ENCODE measurements at regions not wholly inside any gene's neighbourhood (a gene's known extent, or its start where the extent isn't known, plus 50 kb on each side); places are given as distances from the start of the nearest gene placed in this dataset.
"Not testable (repeated sequence)": the region's sequence is repeated elsewhere in the genome, so short reads cannot be mapped to it uniquely, and the experiment has no call there.

DNA sequence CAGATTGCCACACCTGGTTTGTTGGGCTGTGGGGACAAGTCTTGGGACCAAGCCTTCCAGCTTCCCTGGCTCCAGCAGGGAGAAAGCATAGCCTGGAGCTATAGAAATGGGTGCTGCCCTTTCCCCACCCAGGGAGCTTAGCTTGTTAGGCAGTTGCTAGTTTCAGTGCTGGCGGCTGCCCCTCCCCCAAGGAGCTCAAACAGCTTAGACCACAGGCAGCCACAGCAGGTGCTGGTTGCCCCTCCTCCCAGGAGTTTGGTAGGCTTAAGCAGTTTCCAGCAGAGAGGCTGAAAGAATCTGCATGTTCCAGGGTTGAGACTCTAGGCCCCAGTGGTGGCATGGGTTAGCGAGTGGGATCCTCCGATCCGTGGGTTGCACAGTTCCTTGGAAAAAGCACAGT is 889.7 kb downstream of the IGSF11 start:
- H3K27ac ChIP-seq, result no peak overlapping the region
- no peaks in the 10 kb centered on the region for H3K4me1 ChIP-seq
- no peak overlapping the region for H3K4me3 ChIP-seq
- H3K27me3 ChIP-seq, result no peaks in the 10 kb centered on the region
- no peaks in the 10 kb centered on the region for H3K9me3 ChIP-seq
- no peak for DNase-seq (ENCODE audit: extremely low spot score in 2 of 2)
- intact Hi-C loops (cut with DNase I), result no loop called here
- H3K36me3 ChIP-seq, result no peaks in the 10 kb centered on the region
- TF ChIP-seq POLR2AphosphoS5 (IDR thresholded peaks at IDR 0.05; ENCODE audit: insufficient read depth in 1 of 2, low read depth in 1 of 2), result no peak
- no peak for TF ChIP-seq CTCF (IDR thresholded peaks at IDR 0.05)
- no peak for TF ChIP-seq POLR2A (IDR thresholded peaks at IDR 0.05)

GRCh38 chr3:118146658-118147375 is 887.8 kb downstream of the IGSF11 start:
- Histone ChIP-seq H3K4me1 (no peaks in the 10 kb centered on the region), H3K27me3 (no peaks in the 10 kb centered on the region), H3K27ac (no peak overlapping the region), H3K36me3 (no peaks in the 10 kb centered on the region), H3K9me3 (no peaks in the 10 kb centered on the region), H3K4me3 (no peak overlapping the region)
- intact Hi-C loops (cut with DNase I), result no loop called here
- no peak for DNase-seq (ENCODE audit: extremely low spot score in 2 of 2)
- TF ChIP-seq CTCF (IDR thresholded peaks at IDR 0.05) (no peak), POLR2A (IDR thresholded peaks at IDR 0.05) (no peak), POLR2AphosphoS5 (IDR thresholded peaks at IDR 0.05; ENCODE audit: insufficient read depth in 1 of 2, low read depth in 1 of 2) (no peak)

GRCh38 chr3:118151164-118151563 is 883.5 kb downstream of the IGSF11 start:
- TF ChIP-seq CTCF (IDR thresholded peaks at IDR 0.05) (no peak), POLR2A (IDR thresholded peaks at IDR 0.05) (no peak), POLR2AphosphoS5 (IDR thresholded peaks at IDR 0.05; ENCODE audit: insufficient read depth in 1 of 2, low read depth in 1 of 2) (no peak)
- intact Hi-C loops (cut with DNase I), result no loop called here
- Histone ChIP-seq H3K4me3 (no peak overlapping the region), H3K36me3 (no peaks in the 10 kb centered on the region), H3K27ac (no peak overlapping the region), H3K4me1 (no peaks in the 10 kb centered on the region), H3K27me3 (no peaks in the 10 kb centered on the region), H3K9me3 (no peaks in the 10 kb centered on the region)
- no peak for DNase-seq (ENCODE audit: extremely low spot score in 2 of 2)

DNA sequence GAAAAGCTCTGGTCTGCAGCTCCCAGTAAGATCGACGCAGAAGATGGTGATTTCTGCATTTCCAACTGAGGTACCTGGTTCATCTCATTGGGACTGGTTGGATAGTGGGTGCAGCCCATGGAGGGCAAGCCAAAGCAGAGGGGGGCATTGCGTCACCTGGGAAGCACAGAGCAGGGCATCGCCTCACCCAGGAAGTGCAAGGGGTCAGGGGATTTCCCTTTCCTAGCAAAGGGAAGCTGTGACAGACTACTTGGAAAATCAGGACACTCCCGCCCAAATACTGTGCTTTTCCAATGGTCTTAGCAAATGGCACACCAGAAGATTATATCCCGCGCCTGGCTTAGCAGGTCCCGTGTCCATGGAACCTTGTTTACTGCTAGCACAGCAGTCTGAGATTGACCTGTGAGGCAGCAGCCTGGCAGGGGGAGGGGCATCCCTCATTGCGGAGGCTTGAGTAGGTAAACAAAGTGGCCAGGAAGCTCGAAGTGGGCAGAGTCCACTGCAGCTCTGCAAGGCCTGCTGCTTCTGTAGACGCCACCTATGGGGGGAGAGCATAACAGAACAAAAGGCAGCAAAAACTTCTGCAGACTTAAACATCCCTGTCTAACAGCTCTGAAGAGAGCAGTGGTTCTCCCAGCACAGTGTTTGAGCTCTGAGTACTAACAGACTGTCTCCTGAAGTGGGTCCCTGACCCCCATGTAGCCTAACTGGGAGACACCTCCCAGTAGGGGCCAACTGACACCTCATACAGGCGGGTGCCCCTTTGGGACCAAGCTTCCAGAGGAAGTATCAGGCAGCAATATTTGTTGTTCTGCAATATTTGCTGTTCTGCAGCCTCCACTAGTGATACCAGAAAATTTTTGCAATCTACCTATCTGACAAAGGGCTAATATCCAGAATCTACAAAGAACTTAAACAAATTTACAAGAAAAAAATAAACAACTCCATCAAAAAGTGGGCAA is 871.7 kb downstream of the IGSF11 start:
- H3K4me3 ChIP-seq; H3K4me1 ChIP-seq; intact Hi-C loops (cut with DNase I); H3K9me3 ChIP-seq; H3K36me3 ChIP-seq; H3K27ac ChIP-seq; DNase-seq (ENCODE audit: extremely low spot score in 2 of 2); H3K27me3 ChIP-seq: not testable (repeated sequence)

DNA sequence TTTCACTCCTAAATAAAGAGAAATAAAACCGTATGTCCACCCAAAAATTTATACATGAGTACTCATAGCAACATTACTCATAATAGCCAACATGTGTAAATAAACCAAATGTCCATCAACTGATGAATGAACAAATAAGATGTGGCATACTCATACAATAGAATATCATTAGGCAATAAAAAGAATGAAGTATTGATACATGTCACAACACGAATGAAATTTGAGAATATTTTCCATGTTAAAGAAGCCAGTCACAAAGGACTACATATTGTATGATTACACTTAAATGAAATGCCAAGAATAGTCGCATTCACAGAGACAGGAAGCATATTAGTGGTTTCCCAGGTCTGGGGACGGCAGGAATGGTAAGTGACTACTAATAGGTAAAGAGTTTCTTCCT is 869.2 kb downstream of the IGSF11 start:
- Histone ChIP-seq H3K27ac (no peak overlapping the region), H3K4me3 (no peak overlapping the region), H3K9me3 (no peaks in the 10 kb centered on the region), H3K36me3 (no peaks in the 10 kb centered on the region), H3K4me1 (no peaks in the 10 kb centered on the region), H3K27me3 (no peaks in the 10 kb centered on the region)
- intact Hi-C loops (cut with DNase I), result no loop called here
- DNase-seq (ENCODE audit: extremely low spot score in 2 of 2), result no peak
- TF ChIP-seq CTCF (IDR thresholded peaks at IDR 0.05) (no peak), POLR2A (IDR thresholded peaks at IDR 0.05) (no peak), POLR2AphosphoS5 (IDR thresholded peaks at IDR 0.05; ENCODE audit: insufficient read depth in 1 of 2, low read depth in 1 of 2) (no peak)
